GM23248 (cell line): ENCODE measurements at regions not wholly inside any gene's neighbourhood (a gene's known extent, or its start where the extent isn't known, plus 50 kb on each side); places are given as distances from the start of the nearest gene placed in this dataset.

Experiments
- DNase-seq: peaks from one replicate; pipeline ENCODE4 v3.0.0-alpha.2; 2015
- H2AFZ ChIP-seq: fragments of 200-600 bp; sonication (generic); 2 replicates; pipeline ENCODE4 v1.6.1; 2016; ENCODE audit warnings: antibody characterized with exemption
- H3F3A ChIP-seq: fragments of 200-600 bp; sonication (generic); 2 replicates; pipeline ENCODE4 v1.6.1; 2016; ENCODE audit warnings: mild to moderate bottlenecking, antibody characterized with exemption, mixed run types; ENCODE audit not compliant: insufficient read depth
- H3K27ac ChIP-seq: fragments of 200-600 bp; sonication (generic); 2 replicates; pipeline ENCODE4 v1.5.1; 2016; ENCODE audit warnings: mild to moderate bottlenecking
- H3K27me3 ChIP-seq: fragments of 200-600 bp; sonication (generic); replicated peaks from 2 replicates; pipeline ENCODE4 v1.6.1; 2016; ENCODE audit warnings: mild to moderate bottlenecking; ENCODE audit not compliant: insufficient read depth
- H3K36me3 ChIP-seq: fragments of 200-600 bp; sonication (generic); 2 replicates; pipeline ENCODE4 v1.6.1; 2016; ENCODE audit warnings: low read depth, mild to moderate bottlenecking
- H3K4me1 ChIP-seq: fragments of 200-600 bp; sonication (generic); 2 replicates; pipeline ENCODE4 v1.6.1; 2016; ENCODE audit warnings: mild to moderate bottlenecking; ENCODE audit not compliant: insufficient read depth
- H3K4me2 ChIP-seq: fragments of 200-600 bp; sonication (generic); one replicate; pipeline ENCODE4 v1.6.1; 2016; ENCODE audit warnings: mild to moderate bottlenecking; ENCODE audit not compliant: unreplicated experiment
- H3K4me3 ChIP-seq: fragments of 200-600 bp; sonication (generic); 2 replicates; pipeline ENCODE4 v1.5.1; 2016; ENCODE audit warnings: mild to moderate bottlenecking
- H3K79me2 ChIP-seq: fragments of 200-600 bp; sonication (generic); 2 replicates; pipeline ENCODE4 v1.6.1; 2016; ENCODE audit warnings: mild to moderate bottlenecking; ENCODE audit not compliant: insufficient read depth
- H3K9ac ChIP-seq: fragments of 200-600 bp; sonication (generic); 2 replicates; pipeline ENCODE4 v1.6.1; 2016; ENCODE audit warnings: mild to moderate bottlenecking
- H3K9me2 ChIP-seq: fragments of 200-600 bp; sonication (generic); 2 replicates; pipeline ENCODE4 v1.6.1; 2016; ENCODE audit warnings: mixed run types, mild to moderate bottlenecking, moderate library complexity; ENCODE audit not compliant: insufficient read depth
- H3K9me3 ChIP-seq: fragments of 200-600 bp; sonication (generic); one replicate; pipeline ENCODE4 v1.6.1; 2017; ENCODE audit warnings: low read depth
- H4K20me1 ChIP-seq: fragments of 200-600 bp; sonication (generic); 2 replicates; pipeline ENCODE4 v1.6.0; 2016; ENCODE audit not compliant: insufficient read depth
- EZH2 ChIP-seq: fragments of 200-600 bp; sonication (generic); IDR thresholded peaks from 2 replicates; pipeline ENCODE4 v1.6.1; 2018; ENCODE audit warnings: antibody characterized with exemption, mild to moderate bottlenecking; ENCODE audit not compliant: insufficient read depth, poor library complexity, severe bottlenecking
- EZH2phosphoT487 ChIP-seq: fragments of 200-600 bp; sonication (generic); IDR thresholded peaks from 2 replicates; pipeline ENCODE4 v1.6.1; 2018; ENCODE audit warnings: antibody characterized with exemption, moderate library complexity, mild to moderate bottlenecking, low read depth; ENCODE audit not compliant: insufficient read depth
- WGBS, 2 experiments: methylation state at CpG; one replicate each; pipeline ENCODE4 v1.1.6; 2015 to 2017; ENCODE audit warnings: low lambda C conversion rate in 2 of 2, low coverage in 1 of 2; ENCODE audit errors: missing lambda C conversion rate in 2 of 2; 5-methylcytosine and 5-hydroxymethylcytosine counted together
- in situ Hi-C: fragments of 300-500 bp; cut with MboI; formaldehyde crosslinking; loops from 2 replicates; pipeline ENCODE4 v1.15.0; 2020

- TF ChIP-seq EZH2phosphoT487 (no peak), EZH2 (no peak)
- Histone ChIP-seq H3K36me3 (no peaks in the 10 kb centered on the region), H2AFZ (no peak overlapping the region), H3K4me2 (no peak overlapping the region), H3F3A (no peaks in the 10 kb centered on the region), H3K9me3 (no peaks in the 10 kb centered on the region), H3K27me3 (no peaks in the 10 kb centered on the region), H3K79me2 (no peaks in the 10 kb centered on the region), H3K4me1 (no peaks in the 10 kb centered on the region), H3K9ac (no peak overlapping the region), H3K4me3 (no peak overlapping the region), H4K20me1 (no peaks in the 10 kb centered on the region), H3K27ac (no peak overlapping the region), H3K9me2 (no peaks in the 10 kb centered on the region)
- in situ Hi-C loops, result no loop called here
- WGBS, 2 experiments, result 27 to 28% methylated on average over 4 of the region's 4 CpGs
- DNase-seq, result no peak
Observed at GRCh38 chr16:63689068-63689467, 1432.8 kb downstream of the CDH11 start.

- TF ChIP-seq EZH2, result no peak
- TF ChIP-seq EZH2phosphoT487, result no peak
- Histone ChIP-seq H3K36me3 (no peaks in the 10 kb centered on the region), H3K79me2 (no peaks in the 10 kb centered on the region), H3K9me3 (no peaks in the 10 kb centered on the region), H3K9me2 (no peaks in the 10 kb centered on the region), H3K4me3 (no peak overlapping the region), H2AFZ (no peak overlapping the region), H3K4me2 (no peak overlapping the region), H3F3A (no peaks in the 10 kb centered on the region), H4K20me1 (no peaks in the 10 kb centered on the region), H3K27ac (no peak overlapping the region), H3K27me3 (no peaks in the 10 kb centered on the region), H3K9ac (no peak overlapping the region), H3K4me1 (no peaks in the 10 kb centered on the region)
- 23 to 32% methylated on average over 8 of the region's 8 CpGs for WGBS, 2 experiments
- no peak for DNase-seq
- in situ Hi-C loops, result no loop called here
Observed at GRCh38 chr16:63684149-63685101, 1437.4 kb downstream of the CDH11 start.

- no peak for TF ChIP-seq EZH2
- TF ChIP-seq EZH2phosphoT487, result no peak
- WGBS, 2 experiments, result 17 to 21% methylated on average over 3 of the region's 3 CpGs
- H2AFZ ChIP-seq, result no peak overlapping the region
- H3K36me3 ChIP-seq, result no peaks in the 10 kb centered on the region
- no peaks in the 10 kb centered on the region for H4K20me1 ChIP-seq
- H3K27ac ChIP-seq, result no peak overlapping the region
- H3K9me2 ChIP-seq, result no peaks in the 10 kb centered on the region
- H3K79me2 ChIP-seq, result no peaks in the 10 kb centered on the region
- no peak overlapping the region for H3K9ac ChIP-seq
- H3K9me3 ChIP-seq, result no peaks in the 10 kb centered on the region
- H3K4me3 ChIP-seq, result no peak overlapping the region
- H3K4me2 ChIP-seq, result no peak overlapping the region
- DNase-seq, result no peak
- no peaks in the 10 kb centered on the region for H3K27me3 ChIP-seq
- in situ Hi-C loops, result no loop called here
- H3K4me1 ChIP-seq, result no peaks in the 10 kb centered on the region
- H3F3A ChIP-seq, result no peaks in the 10 kb centered on the region
Observed at GRCh38 chr16:63682844-63683243, 1439.0 kb downstream of the CDH11 start.

GRCh38 chr16:63672493-63672892 is 1449.4 kb downstream of the CDH11 start:
- Histone ChIP-seq H3K9ac (no peak overlapping the region), H3K4me1 (no peaks in the 10 kb centered on the region), H3K4me3 (no peak overlapping the region), H3K9me3 (no peaks in the 10 kb centered on the region), H2AFZ (no peak overlapping the region), H3K79me2 (no peaks in the 10 kb centered on the region), H3K27me3 (no peaks in the 10 kb centered on the region), H3F3A (no peaks in the 10 kb centered on the region), H3K36me3 (no peaks in the 10 kb centered on the region), H3K9me2 (no peaks in the 10 kb centered on the region), H3K27ac (no peak overlapping the region), H3K4me2 (no peak overlapping the region), H4K20me1 (no peaks in the 10 kb centered on the region)
- TF ChIP-seq EZH2 (no peak), EZH2phosphoT487 (no peak)
- 11 to 17% methylated on average over 2 of the region's 2 CpGs for WGBS, 2 experiments
- no peak for DNase-seq
- in situ Hi-C loops, result no loop called here
